ENCODE measurements at regions not wholly inside any gene's neighbourhood (a gene's known extent, or its start where the extent isn't known, plus 50 kb on each side); places are given as distances from the start of the nearest gene placed in this dataset.

DNA sequence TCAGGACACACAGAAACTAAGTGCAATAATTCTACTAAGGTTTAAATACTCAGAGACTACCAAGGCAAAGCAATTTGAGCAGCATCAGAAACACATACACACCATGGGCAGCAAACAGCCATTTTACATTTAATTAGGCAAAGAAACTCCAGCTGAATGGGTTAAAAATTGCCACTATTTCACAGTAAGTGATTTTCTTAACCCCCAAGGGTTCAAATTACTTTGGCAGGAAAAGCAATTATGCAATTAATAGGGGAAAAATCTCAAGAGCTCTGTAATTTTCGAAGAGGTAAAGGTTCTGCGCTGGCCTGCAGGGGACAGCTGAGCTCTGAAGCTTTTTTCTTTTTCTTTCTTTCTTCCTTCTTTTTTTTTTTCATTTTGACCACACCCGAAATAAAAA lies 206.2 kb upstream of the RRP15 start:
- no peak for DNase-seq (ENCODE audit: low read depth)
- TF ChIP-seq, protein P1, sequence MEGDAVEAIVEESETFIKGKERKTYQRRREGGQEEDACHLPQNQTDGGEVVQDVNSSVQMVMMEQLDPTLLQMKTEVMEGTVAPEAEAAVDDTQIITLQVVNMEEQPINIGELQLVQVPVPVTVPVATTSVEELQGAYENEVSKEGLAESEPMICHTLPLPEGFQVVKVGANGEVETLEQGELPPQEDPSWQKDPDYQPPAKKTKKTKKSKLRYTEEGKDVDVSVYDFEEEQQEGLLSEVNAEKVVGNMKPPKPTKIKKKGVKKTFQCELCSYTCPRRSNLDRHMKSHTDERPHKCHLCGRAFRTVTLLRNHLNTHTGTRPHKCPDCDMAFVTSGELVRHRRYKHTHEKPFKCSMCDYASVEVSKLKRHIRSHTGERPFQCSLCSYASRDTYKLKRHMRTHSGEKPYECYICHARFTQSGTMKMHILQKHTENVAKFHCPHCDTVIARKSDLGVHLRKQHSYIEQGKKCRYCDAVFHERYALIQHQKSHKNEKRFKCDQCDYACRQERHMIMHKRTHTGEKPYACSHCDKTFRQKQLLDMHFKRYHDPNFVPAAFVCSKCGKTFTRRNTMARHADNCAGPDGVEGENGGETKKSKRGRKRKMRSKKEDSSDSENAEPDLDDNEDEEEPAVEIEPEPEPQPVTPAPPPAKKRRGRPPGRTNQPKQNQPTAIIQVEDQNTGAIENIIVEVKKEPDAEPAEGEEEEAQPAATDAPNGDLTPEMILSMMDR (IDR thresholded peaks at IDR 0.05; ENCODE audit: insufficient read depth, low read depth, low read length, missing control alignments), result no peak
- H3K4me3 ChIP-seq (ENCODE audit: low read depth, low read length), result no peak overlapping the region

GRCh38 chr1:218079347-218079746 lies 205.7 kb upstream of the RRP15 start:
- no peak overlapping the region for H3K4me3 ChIP-seq (ENCODE audit: low read depth, low read length)
- no peak for DNase-seq (ENCODE audit: low read depth)
- TF ChIP-seq, protein P1 (IDR thresholded peaks at IDR 0.05; ENCODE audit: insufficient read depth, low read depth, low read length, missing control alignments), result no peak

DNA sequence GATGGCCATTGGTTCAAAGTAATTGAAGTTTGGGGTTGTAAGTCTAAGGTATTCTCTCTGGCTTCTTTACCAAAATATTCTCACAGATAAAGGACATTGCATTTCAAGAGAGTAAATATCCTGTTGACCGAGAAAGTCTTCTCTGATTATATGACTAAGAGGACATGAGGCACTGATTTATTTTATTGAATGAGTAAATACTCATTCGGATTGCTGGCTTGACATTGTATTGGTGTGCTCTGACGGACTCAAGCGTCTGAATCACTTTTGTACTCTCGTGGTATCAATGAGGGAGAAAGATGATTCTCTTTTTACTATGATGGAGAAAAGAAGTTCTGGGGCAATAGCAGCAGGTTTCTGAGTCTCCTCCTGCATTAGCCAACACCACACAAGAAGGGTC lies 205.3 kb upstream of the RRP15 start:
- no peak overlapping the region for H3K4me3 ChIP-seq (ENCODE audit: low read depth, low read length)
- no peak for DNase-seq (ENCODE audit: low read depth)
- TF ChIP-seq, protein P1 (IDR thresholded peaks at IDR 0.05; ENCODE audit: insufficient read depth, low read depth, low read length, missing control alignments), result no peak

DNA sequence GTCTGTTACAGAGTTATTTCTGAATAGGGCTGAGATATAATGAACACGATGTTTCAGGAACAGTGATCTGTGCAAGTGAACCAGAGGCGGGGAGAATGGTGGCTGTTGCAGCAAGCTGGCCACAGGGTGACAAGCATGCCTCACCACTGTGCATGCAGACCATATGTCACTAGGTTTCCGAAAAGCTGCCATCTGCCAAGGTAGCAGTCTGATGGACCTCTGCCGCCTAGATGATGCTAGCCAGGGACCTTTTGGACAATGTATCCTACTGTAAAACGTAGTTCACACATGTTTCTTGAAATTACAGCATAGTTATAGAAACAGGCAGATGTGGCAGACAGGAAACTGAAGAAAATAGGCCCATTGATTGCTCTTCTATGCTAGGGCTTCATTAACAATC lies 204.2 kb upstream of the RRP15 start:
- no peak overlapping the region for H3K4me3 ChIP-seq (ENCODE audit: low read depth, low read length)
- TF ChIP-seq, protein P1 (IDR thresholded peaks at IDR 0.05; ENCODE audit: insufficient read depth, low read depth, low read length, missing control alignments), result no peak
- DNase-seq (ENCODE audit: low read depth), result no peak

DNA sequence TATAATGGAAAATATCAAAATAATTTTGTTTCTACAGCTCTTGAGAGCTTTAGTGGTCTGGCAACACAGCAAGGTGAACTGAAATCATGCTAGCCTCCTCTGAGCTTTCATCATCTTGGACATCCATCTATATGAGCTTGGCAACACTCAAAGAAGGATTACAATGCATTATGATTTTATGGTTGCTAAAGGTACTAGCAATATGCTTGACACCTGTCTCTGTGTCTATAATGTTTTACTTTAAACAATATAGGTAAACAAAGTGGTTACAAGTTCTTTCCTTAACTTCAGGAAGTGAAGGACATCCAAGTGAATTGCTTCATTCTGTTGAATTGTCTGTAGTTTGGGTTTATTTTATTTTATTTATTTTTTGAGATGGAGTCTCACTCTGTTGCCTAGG lies 203.7 kb upstream of the RRP15 start:
- TF ChIP-seq, protein P1 (IDR thresholded peaks at IDR 0.05; ENCODE audit: insufficient read depth, low read depth, low read length, missing control alignments), result no peak
- H3K4me3 ChIP-seq (ENCODE audit: low read depth, low read length), result no peak overlapping the region
- no peak for DNase-seq (ENCODE audit: low read depth)

DNA sequence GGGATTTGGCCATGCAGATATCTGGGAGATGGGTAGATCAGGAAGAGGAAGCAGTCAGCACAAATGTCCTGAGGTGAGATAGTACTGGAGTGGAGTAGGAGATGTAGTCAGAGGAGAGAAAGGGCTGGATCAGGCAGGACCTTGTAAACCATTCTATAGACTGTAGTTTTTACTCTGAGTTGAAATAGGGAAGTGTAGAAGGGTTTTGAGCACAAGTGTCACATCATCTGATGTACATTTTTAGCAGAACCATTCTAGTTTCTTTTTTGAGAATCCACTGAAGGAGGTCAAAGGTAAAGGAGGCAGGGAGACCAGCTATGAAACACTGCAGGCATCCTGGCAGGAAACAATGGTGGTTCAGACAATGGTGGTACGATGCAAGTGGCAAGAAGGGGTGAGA lies 194.6 kb upstream of the RRP15 start:
- no peak for DNase-seq (ENCODE audit: low read depth)
- TF ChIP-seq, protein P1 (IDR thresholded peaks at IDR 0.05; ENCODE audit: insufficient read depth, low read depth, low read length, missing control alignments), result no peak
- H3K4me3 ChIP-seq (ENCODE audit: low read depth, low read length), result no peak overlapping the region

DNA sequence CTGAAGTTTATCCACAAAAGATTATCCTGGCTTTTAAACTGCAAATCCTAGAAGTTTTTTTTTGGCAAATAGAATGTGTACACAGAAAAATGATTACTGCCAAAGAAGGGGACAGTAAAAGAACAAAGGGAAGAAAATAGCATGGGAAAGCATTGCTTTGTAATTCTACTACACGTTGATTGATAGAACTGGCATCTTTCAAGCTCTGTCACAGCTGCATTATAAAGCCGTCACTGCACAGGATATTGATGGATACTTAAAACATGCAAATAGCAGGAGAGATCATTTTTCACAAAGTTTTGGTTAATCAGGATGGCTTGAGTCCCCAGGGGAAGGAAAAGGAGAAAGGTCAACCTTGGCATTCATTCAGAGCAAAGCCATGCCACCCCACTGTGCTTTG lies 183.7 kb upstream of the RRP15 start:
- no peak overlapping the region for H3K4me3 ChIP-seq (ENCODE audit: low read depth, low read length)
- DNase-seq (ENCODE audit: low read depth), result no peak
- TF ChIP-seq, protein P1 (IDR thresholded peaks at IDR 0.05; ENCODE audit: insufficient read depth, low read depth, low read length, missing control alignments), result no peak
